Posterior cingulate gyrus (tissue), 11 donors: ENCODE measurements at regions not wholly inside any gene's neighbourhood (a gene's known extent, or its start where the extent isn't known, plus 50 kb on each side); places are given as distances from the start of the nearest gene placed in this dataset.
"Not testable (repeated sequence)": the region's sequence is repeated elsewhere in the genome, so short reads cannot be mapped to it uniquely, and the experiment has no call there.

Source experiments
- DNase-seq, 10 donors: peaks; one replicate each; pipeline versions ENCODE4 v3.0.0 to v3.0.0-alpha.2; 2020 to 2021; ENCODE audit warnings: mixed read lengths in 3 of 10
- intact Hi-C: fragments of 100-400 bp; cut with DNase I; formaldehyde crosslinking; loops from one replicate; pipeline ENCODE4 v1.15.1; 2023

GRCh38 chr2:90325796-90326353 is 1634.4 kb downstream of the RPIA start:
- DNase-seq, result peak in 2 of 10 donors; percentile 9 to 32
- intact Hi-C loops, result not testable (repeated sequence)

- intact Hi-C loops, result not testable (repeated sequence)
Observed at GRCh38 chr2:90355546-90355945, 1664.1 kb downstream of the RPIA start.

GRCh38 chr2:90359344-90359743 is 1667.9 kb downstream of the RPIA start:
- intact Hi-C loops, result not testable (repeated sequence)
- peak in 4 of 10 donors; percentile 3 to 42 (median 31) for DNase-seq

More at GRCh38 chr2:90355546-90355945, 1664.1 kb downstream of the RPIA start:
- peak in 4 of 10 donors; percentile 14 to 70 (median 48) for DNase-seq

- intact Hi-C loops, result not testable (repeated sequence)
- DNase-seq, result peak in 4 of 10 donors; percentile 3 to 76 (median 50)
Observed at GRCh38 chr2:90359887-90360730, 1668.6 kb downstream of the RPIA start.

GRCh38 chr2:90360731-90361035 is 1669.2 kb downstream of the RPIA start:
- DNase-seq, result peak in 4 of 10 donors; percentile 4 to 64 (median 25)
- intact Hi-C loops, result not testable (repeated sequence)
